Liver (tissue), 3 donors: ENCODE measurements at regions not wholly inside any gene's neighbourhood (a gene's known extent, or its start where the extent isn't known, plus 50 kb on each side); places are given as distances from the start of the nearest gene placed in this dataset.

Experiments used
- ATF3 ChIP-seq: IDR thresholded peaks from 2 replicates; pipeline ENCODE4 v1.6.1; 2016; ENCODE audit warnings: antibody characterized with exemption
- CTCF ChIP-seq: fragments of 150-350 bp; IDR thresholded peaks from 2 replicates; pipeline ENCODE4 v1.5.1; 2017; ENCODE audit warnings: improper control_type of control experiment, low read depth, low read length; ENCODE audit not compliant: missing input control
- EGR1 ChIP-seq, 2 donors: IDR thresholded peaks; 2 replicates each; pipeline ENCODE4 v1.6.1; 2016 to 2018; ENCODE audit warnings: antibody characterized with exemption in 2 of 2, low read depth in 2 of 2
- FOXA1 ChIP-seq: IDR thresholded peaks from 2 replicates; pipeline ENCODE4 v1.6.1; 2016; ENCODE audit warnings: antibody characterized with exemption
- HNF4A ChIP-seq, 2 donors: conservative IDR thresholded peaks; 2 replicates each; pipeline ENCODE4 v1.6.1; 2016; ENCODE audit warnings: antibody characterized with exemption in 2 of 2, mild to moderate bottlenecking in 2 of 2
- JUND ChIP-seq, 2 donors: IDR thresholded peaks; 2 replicates each; pipeline ENCODE4 v1.6.1; 2016; ENCODE audit warnings: antibody characterized with exemption in 2 of 2
- RAD21 ChIP-seq, 2 donors: IDR thresholded peaks; 2 replicates each; pipeline ENCODE4 v1.6.1; 2016; ENCODE audit warnings: antibody characterized with exemption in 2 of 2, mild to moderate bottlenecking in 2 of 2
- RXRA ChIP-seq, 2 donors: IDR thresholded peaks; 2 replicates each; pipeline ENCODE4 v1.6.1; 2017 to 2018; ENCODE audit warnings: antibody characterized with exemption in 2 of 2, mild to moderate bottlenecking in 1 of 2
- TAF1 ChIP-seq: conservative IDR thresholded peaks from 2 replicates; pipeline ENCODE4 v1.6.1; 2016; ENCODE audit warnings: antibody characterized with exemption, mild to moderate bottlenecking
- YY1 ChIP-seq: IDR thresholded peaks from 2 replicates; pipeline ENCODE4 v1.6.1; 2016; ENCODE audit warnings: antibody characterized with exemption, mild to moderate bottlenecking
- TF ChIP-seq, protein P1 (sequence below): IDR thresholded peaks from 2 replicates; pipeline ENCODE4 v1.6.1; 2016; ENCODE audit warnings: antibody characterized with exemption
- TF ChIP-seq, protein P2 (sequence below): IDR thresholded peaks from 2 replicates; pipeline ENCODE4 v1.6.1; 2016; ENCODE audit warnings: antibody characterized with exemption
- TF ChIP-seq, protein P3 (sequence below): IDR thresholded peaks from 2 replicates; pipeline ENCODE4 v1.6.1; 2016; ENCODE audit warnings: antibody characterized with exemption, mild to moderate bottlenecking
- donor health status: healthy.
- donor health status: healthy.

DNA sequence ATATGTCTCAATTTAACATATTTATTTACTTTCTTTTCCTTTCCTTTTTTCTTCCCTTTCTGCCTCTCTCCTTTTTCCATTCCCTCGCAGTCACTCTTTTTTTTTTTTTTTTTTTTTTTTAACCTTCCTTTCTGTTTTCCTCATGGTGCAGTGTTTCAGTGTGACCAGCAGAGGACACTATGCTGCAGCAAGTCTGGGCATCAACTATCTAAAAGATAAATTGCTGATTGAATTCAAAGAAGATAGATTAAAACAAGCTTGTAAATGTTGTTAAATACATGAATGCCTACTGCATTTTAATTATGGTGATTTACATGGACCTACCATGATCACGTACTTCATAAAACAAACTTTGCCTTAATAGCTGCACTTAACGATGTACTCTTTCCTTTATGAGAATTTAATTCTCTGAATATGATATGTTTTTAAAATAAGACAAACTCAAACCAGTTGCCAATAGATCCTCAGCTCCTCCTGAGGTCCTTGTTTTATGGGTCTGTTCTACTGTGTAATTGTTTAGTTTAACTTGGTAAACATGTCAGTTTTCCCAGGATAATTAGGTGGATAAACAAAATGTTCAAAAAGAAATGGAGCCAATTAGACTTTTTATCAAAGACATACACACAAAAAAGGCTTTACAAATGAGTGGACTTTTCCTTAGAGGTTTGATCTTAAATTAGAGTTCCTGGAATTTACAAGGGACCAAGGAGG is 101.0 kb upstream of the AGR3 start:
- no peak for TF ChIP-seq JUND (IDR thresholded peaks at IDR 0.05)
- TF ChIP-seq, protein P1, sequence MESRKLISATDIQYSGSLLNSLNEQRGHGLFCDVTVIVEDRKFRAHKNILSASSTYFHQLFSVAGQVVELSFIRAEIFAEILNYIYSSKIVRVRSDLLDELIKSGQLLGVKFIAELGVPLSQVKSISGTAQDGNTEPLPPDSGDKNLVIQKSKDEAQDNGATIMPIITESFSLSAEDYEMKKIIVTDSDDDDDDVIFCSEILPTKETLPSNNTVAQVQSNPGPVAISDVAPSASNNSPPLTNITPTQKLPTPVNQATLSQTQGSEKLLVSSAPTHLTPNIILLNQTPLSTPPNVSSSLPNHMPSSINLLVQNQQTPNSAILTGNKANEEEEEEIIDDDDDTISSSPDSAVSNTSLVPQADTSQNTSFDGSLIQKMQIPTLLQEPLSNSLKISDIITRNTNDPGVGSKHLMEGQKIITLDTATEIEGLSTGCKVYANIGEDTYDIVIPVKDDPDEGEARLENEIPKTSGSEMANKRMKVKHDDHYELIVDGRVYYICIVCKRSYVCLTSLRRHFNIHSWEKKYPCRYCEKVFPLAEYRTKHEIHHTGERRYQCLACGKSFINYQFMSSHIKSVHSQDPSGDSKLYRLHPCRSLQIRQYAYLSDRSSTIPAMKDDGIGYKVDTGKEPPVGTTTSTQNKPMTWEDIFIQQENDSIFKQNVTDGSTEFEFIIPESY = no peak
- TF ChIP-seq, protein P2, sequence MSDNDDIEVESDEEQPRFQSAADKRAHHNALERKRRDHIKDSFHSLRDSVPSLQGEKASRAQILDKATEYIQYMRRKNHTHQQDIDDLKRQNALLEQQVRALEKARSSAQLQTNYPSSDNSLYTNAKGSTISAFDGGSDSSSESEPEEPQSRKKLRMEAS = no peak
- no peak for TF ChIP-seq FOXA1
- peak; percentile 98 for TF ChIP-seq CTCF
- TF ChIP-seq TAF1 = no peak
- no peak for TF ChIP-seq EGR1 (IDR thresholded peaks at IDR 0.05; ENCODE audit: low read depth in 2 of 2)
- no peak for TF ChIP-seq ATF3
- TF ChIP-seq YY1 = no peak
- no peak for TF ChIP-seq HNF4A (conservative IDR thresholded peaks at IDR 0.05)
- TF ChIP-seq, protein P3, sequence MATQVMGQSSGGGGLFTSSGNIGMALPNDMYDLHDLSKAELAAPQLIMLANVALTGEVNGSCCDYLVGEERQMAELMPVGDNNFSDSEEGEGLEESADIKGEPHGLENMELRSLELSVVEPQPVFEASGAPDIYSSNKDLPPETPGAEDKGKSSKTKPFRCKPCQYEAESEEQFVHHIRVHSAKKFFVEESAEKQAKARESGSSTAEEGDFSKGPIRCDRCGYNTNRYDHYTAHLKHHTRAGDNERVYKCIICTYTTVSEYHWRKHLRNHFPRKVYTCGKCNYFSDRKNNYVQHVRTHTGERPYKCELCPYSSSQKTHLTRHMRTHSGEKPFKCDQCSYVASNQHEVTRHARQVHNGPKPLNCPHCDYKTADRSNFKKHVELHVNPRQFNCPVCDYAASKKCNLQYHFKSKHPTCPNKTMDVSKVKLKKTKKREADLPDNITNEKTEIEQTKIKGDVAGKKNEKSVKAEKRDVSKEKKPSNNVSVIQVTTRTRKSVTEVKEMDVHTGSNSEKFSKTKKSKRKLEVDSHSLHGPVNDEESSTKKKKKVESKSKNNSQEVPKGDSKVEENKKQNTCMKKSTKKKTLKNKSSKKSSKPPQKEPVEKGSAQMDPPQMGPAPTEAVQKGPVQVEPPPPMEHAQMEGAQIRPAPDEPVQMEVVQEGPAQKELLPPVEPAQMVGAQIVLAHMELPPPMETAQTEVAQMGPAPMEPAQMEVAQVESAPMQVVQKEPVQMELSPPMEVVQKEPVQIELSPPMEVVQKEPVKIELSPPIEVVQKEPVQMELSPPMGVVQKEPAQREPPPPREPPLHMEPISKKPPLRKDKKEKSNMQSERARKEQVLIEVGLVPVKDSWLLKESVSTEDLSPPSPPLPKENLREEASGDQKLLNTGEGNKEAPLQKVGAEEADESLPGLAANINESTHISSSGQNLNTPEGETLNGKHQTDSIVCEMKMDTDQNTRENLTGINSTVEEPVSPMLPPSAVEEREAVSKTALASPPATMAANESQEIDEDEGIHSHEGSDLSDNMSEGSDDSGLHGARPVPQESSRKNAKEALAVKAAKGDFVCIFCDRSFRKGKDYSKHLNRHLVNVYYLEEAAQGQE = no peak
- peak; percentile 98 to 99 for TF ChIP-seq RAD21 (IDR thresholded peaks at IDR 0.05)
- TF ChIP-seq RXRA (IDR thresholded peaks at IDR 0.05) = no peak
